HepG2 (cell line): ENCODE measurements at regions not wholly inside any gene's neighbourhood (a gene's known extent, or its start where the extent isn't known, plus 50 kb on each side); places are given as distances from the start of the nearest gene placed in this dataset.

Experiments
- ATF3 ChIP-seq: sonication (generic); formaldehyde crosslinking; IDR thresholded peaks from 2 replicates; pipeline ENCODE4 v1.4.0; 2020; ENCODE audit warnings: missing genetic modification reagents
- HDAC6 ChIP-seq: fragments of 200-600 bp; sonication (generic); IDR thresholded peaks from 2 replicates; pipeline ENCODE4 v1.7.0; 2017; ENCODE audit warnings: mild to moderate bottlenecking, antibody characterized with exemption, low read length, low read depth
- HMG20B ChIP-seq: conservative IDR thresholded peaks from 2 replicates; pipeline ENCODE4 v1.6.1; 2016; ENCODE audit warnings: missing genetic modification reagents, missing compliant biosample characterization
- PRDM15 ChIP-seq: sonication (generic); formaldehyde crosslinking; IDR thresholded peaks from 2 replicates; pipeline ENCODE4 v1.4.0; 2020; ENCODE audit warnings: missing genetic modification reagents
- SIN3A ChIP-seq: IDR thresholded peaks from 2 replicates; pipeline ENCODE4 v1.6.1; 2011; ENCODE audit warnings: low read depth, mild to moderate bottlenecking, control low read depth, low read length, borderline replicate concordance
- ZFP36 ChIP-seq: fragments of 150-350 bp; IDR thresholded peaks from 2 replicates; pipeline ENCODE4 v1.6.1; 2018; ENCODE audit warnings: borderline replicate concordance, low read length, low read depth; ENCODE audit not compliant: partially characterized antibody
- ZNF18 ChIP-seq: sonication (generic); formaldehyde crosslinking; IDR thresholded peaks from 2 replicates; pipeline ENCODE4 v1.8.0; 2022; ENCODE audit warnings: mild to moderate bottlenecking, missing genetic modification reagents; ENCODE audit not compliant: insufficient replicate concordance
- ZNF335 ChIP-seq: sonication (generic); formaldehyde crosslinking; IDR thresholded peaks from 2 replicates; pipeline ENCODE4 v1.4.0; 2020; ENCODE audit warnings: missing genetic modification reagents

GRCh38 chr11:33542921-33543320 lies 157.7 kb downstream of the C11orf91 start:
- TF ChIP-seq HDAC6: no peak
- no peak for TF ChIP-seq SIN3A
- TF ChIP-seq ZFP36: no peak
- TF ChIP-seq HMG20B (CRISPR knock-in tag): no peak
- no peak for TF ChIP-seq ATF3 (CRISPR knock-in tag)
- no peak for TF ChIP-seq ZNF335 (CRISPR knock-in tag)
- TF ChIP-seq PRDM15 (CRISPR knock-in tag): no peak
- no peak for TF ChIP-seq ZNF18 (CRISPR knock-in tag)
